Neutrophil (primary cell): ENCODE measurements at regions not wholly inside any gene's neighbourhood (a gene's known extent, or its start where the extent isn't known, plus 50 kb on each side); places are given as distances from the start of the nearest gene placed in this dataset.

Source experiments
- H3K27ac ChIP-seq: fragments of 200-600 bp; sonication (generic); 2 replicates; pipeline ENCODE4 v1.5.1; 2016; ENCODE audit warnings: mild to moderate bottlenecking, moderate library complexity
- H3K27me3 ChIP-seq: fragments of 200-600 bp; sonication (generic); 2 replicates; pipeline ENCODE4 v1.6.0; 2016; ENCODE audit warnings: mild to moderate bottlenecking
- H3K36me3 ChIP-seq: fragments of 200-600 bp; sonication (generic); 2 replicates; pipeline ENCODE4 v1.5.1; 2017
- H3K4me1 ChIP-seq, 2 experiments: fragments of 200-600 bp in 1 of 2; sonication (generic) in 1 of 2; 1 replicate in 1 of 2; 2 replicates in 1 of 2; pipeline versions ENCODE4 v1.5.1 to v1.6.1; 2013 to 2016; ENCODE audit warnings: low read depth in 1 of 2, low read length in 1 of 2, mild to moderate bottlenecking in 1 of 2, moderate library complexity in 1 of 2; ENCODE audit not compliant: control insufficient read depth in 1 of 2, insufficient read depth in 1 of 2
- H3K4me3 ChIP-seq, 2 experiments: fragments of 200-600 bp in 1 of 2; sonication (generic) in 1 of 2; 1 replicate in 1 of 2; 2 replicates in 1 of 2; pipeline ENCODE4 v1.5.1; 2013 to 2016; ENCODE audit warnings: low read depth in 1 of 2, low read length in 1 of 2, mild to moderate bottlenecking in 1 of 2, moderate library complexity in 1 of 2
- H3K9me3 ChIP-seq: fragments of 200-600 bp; sonication (generic); 2 replicates; pipeline ENCODE4 v1.5.1; 2016
- CTCF ChIP-seq: fragments of 200-600 bp; sonication (generic); IDR thresholded peaks from 2 replicates; pipeline ENCODE4 v1.5.1; 2016; ENCODE audit warnings: antibody characterized with exemption

GRCh38 chrX:121307449-121307848 lies 260.0 kb downstream of the GLUD2 start:
- H3K4me1 ChIP-seq: no peaks in the 10 kb centered on the region
- H3K9me3 ChIP-seq: no peaks in the 10 kb centered on the region
- TF ChIP-seq CTCF: no peak
- H3K27me3 ChIP-seq: no peaks in the 10 kb centered on the region
- H3K27ac ChIP-seq: no peak overlapping the region
- H3K4me3 ChIP-seq: no peak overlapping the region
- no peaks in the 10 kb centered on the region for H3K36me3 ChIP-seq

GRCh38 chrX:121308276-121308805 lies 260.9 kb downstream of the GLUD2 start:
- Histone ChIP-seq H3K4me1 (no peaks in the 10 kb centered on the region), H3K36me3 (no peaks in the 10 kb centered on the region), H3K4me3 (no peak overlapping the region), H3K9me3 (no peaks in the 10 kb centered on the region), H3K27me3 (no peaks in the 10 kb centered on the region), H3K27ac (no peak overlapping the region)
- no peak for TF ChIP-seq CTCF

- Histone ChIP-seq H3K27me3 (no peaks in the 10 kb centered on the region), H3K36me3 (no peaks in the 10 kb centered on the region), H3K4me3 (no peak overlapping the region), H3K4me1 (no peaks in the 10 kb centered on the region), H3K9me3 (no peaks in the 10 kb centered on the region), H3K27ac (no peak overlapping the region)
- TF ChIP-seq CTCF: no peak
Measured at GRCh38 chrX:121310820-121311219, 263.4 kb downstream of the GLUD2 start.

DNA sequence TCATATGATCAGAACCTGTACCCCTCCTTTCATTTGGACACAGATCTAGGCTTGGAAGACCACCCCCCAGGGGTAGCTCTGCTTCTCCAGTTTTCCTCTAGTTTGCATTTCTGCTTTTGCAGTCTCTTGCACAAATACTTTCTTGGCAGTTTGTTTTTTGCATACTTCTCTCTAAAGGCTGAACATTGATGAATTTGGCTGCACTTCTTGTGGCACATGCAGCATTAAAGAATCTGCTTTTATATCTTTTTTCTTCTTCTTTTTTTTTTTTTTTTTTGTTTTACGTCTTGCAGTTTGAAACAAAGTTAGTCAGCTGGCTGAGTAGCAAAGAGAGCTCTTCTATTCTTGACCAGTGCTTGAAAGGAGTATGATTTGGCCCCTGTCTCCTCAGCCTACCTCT lies 273.0 kb downstream of the GLUD2 start:
- H3K4me1 ChIP-seq: no peaks in the 10 kb centered on the region
- no peaks in the 10 kb centered on the region for H3K27me3 ChIP-seq
- TF ChIP-seq CTCF: no peak
- no peak overlapping the region for H3K4me3 ChIP-seq
- no peaks in the 10 kb centered on the region for H3K36me3 ChIP-seq
- H3K27ac ChIP-seq: no peak overlapping the region
- no peaks in the 10 kb centered on the region for H3K9me3 ChIP-seq

- TF ChIP-seq CTCF: no peak
- H3K36me3 ChIP-seq: no peaks in the 10 kb centered on the region
- H3K4me3 ChIP-seq: no peak overlapping the region
- no peaks in the 10 kb centered on the region for H3K9me3 ChIP-seq
- H3K4me1 ChIP-seq: no peaks in the 10 kb centered on the region
- H3K27me3 ChIP-seq: no peaks in the 10 kb centered on the region
- H3K27ac ChIP-seq: no peak overlapping the region
Measured at GRCh38 chrX:121322159-121322558, 274.7 kb downstream of the GLUD2 start.

- no peaks in the 10 kb centered on the region for H3K36me3 ChIP-seq
- H3K9me3 ChIP-seq: no peaks in the 10 kb centered on the region
- no peak overlapping the region for H3K4me3 ChIP-seq
- no peak overlapping the region for H3K27ac ChIP-seq
- TF ChIP-seq CTCF: no peak
- no peaks in the 10 kb centered on the region for H3K4me1 ChIP-seq
- H3K27me3 ChIP-seq: no peaks in the 10 kb centered on the region
Measured at GRCh38 chrX:121323337-121323736, 275.9 kb downstream of the GLUD2 start.
